ENCODE measurements at regions not wholly inside any gene's neighbourhood (a gene's known extent, or its start where the extent isn't known, plus 50 kb on each side); places are given as distances from the start of the nearest gene placed in this dataset.

DNA sequence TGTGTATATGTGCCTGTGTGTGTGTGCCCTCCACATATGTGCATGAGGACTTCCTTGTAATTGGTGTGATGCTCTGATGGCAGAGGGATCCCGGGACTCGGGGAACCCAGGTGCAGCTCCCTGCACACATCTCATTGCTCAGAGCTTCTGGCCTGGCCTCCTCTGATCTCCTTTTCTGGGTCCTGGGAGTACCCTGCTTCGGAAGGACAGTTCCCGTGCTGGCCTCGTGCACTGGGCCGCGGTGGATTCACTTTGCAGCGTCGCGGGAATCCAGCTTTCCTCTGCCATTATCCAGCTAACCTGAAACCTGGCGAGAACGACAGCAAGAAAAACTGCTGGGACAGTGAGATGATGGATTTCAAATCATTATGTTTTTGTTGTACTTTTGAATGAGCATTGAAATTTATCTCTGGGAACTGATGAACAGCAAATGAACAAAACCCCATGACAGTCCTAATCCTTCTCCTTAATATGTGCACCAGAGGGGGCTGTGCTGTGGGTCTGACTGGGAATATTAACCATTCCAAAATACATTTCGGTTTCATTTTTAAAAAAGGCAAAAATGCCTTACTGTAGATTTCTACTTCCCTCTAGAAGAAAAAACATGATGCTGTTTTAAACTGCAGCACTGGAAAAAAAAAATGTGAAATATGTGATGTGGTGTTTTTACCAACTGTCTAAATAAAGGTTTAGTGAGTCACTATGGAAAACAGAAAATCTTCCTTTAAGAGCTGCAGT is 78.2 kb downstream of the PTGR3 start:
- no peak for DNase-seq

DNA sequence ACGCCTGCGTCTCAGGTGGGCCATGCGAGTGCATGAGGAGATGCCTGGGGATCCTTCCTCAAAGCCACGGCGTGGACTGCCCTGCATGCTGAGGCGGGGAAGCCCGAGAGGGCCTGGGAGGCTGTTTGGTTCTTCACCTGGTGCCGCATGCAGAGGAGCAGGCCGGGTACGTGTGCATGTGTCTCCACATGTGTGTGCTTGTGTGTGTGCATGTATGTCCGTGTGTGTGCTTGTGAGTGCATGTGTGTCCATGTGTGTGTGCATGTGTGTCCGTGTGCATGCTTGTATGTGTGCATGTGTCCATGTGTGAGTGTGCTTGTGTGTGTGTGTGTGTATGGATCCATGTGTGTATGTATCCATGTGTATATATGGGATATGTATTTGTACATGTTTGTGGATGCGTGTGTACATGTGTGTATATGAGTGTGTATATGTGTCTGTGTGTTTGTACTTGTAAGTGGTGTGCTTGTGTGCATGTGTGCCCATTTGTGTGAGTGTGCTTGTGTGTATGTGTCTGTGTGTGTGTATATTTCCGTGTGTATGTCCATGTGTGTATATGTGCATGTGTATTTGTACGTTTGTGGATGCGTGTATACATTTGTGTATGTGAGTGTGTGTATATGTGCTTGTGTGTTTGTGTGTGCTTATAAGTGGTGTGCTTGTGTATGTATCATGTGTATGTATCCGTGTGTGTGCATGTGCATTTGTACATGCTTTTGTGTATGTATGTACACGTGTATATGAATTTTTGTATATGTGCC is 79.0 kb downstream of the PTGR3 start:
- no peak for DNase-seq

DNA sequence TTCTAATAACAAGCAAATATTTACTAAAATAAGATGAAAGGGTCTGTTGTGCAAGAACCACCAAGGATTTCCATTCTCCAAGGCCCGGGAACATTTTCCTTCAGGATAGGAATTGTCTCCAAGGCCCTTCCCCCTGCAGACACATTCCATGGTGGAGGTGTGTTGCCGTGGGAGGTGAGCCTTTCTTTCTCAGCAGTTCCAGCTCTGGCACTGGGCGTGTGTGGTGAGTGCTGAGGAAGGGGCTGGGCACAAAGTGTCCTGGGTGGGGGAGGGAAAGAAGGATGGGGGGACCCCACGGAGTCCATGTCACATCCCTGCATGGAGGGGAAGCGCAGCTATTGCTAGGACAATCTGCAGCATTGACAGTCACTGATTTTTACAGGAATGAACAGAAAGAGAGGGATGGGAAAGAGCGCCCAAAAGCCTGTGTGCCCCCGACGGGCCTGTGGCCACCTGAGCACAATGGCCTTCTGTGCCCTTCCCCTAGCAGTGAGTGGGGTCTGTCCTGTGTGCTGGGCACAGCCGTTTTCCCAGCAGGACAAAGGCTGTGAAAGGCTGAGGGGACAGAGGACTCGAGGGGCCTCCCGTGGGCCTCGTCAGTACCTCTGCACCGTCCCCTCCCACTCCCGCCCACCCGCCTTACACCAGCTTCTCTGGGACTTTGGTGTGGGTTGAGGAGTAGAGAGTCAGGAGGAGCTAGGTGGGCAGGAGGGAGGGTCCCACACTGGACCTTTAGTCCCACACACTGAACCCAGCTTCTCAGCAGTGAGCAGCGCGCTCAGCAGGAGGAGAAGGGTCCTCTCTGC is 79.8 kb downstream of the PTGR3 start:
- DNase-seq: no peak

DNA sequence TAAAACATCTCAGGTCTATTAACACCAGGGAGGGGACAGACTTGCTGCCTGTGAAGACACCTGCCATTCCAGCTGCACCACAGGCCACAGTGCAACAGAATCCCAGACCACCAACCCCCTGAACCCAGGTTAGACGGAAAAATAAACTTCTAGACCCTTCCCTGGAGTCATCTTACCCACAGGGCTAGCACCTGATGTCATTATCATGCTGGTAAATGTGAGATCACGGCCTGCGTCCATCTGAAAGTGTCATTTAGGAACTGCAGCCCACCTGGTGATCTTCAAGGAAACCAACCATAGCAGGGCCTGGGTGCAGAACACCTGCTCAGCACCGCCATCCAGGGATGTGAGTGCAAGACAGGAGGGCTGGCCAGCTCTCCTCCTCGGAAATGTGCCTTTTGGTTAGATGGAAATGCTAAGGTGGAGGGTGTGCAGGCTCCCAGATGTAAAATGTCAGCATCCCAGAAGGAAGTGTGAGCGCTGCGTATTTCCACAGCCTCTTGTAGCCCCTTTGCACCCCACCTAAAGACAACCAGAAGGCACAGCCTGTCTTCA is 80.8 kb downstream of the PTGR3 start:
- DNase-seq: no peak

DNA sequence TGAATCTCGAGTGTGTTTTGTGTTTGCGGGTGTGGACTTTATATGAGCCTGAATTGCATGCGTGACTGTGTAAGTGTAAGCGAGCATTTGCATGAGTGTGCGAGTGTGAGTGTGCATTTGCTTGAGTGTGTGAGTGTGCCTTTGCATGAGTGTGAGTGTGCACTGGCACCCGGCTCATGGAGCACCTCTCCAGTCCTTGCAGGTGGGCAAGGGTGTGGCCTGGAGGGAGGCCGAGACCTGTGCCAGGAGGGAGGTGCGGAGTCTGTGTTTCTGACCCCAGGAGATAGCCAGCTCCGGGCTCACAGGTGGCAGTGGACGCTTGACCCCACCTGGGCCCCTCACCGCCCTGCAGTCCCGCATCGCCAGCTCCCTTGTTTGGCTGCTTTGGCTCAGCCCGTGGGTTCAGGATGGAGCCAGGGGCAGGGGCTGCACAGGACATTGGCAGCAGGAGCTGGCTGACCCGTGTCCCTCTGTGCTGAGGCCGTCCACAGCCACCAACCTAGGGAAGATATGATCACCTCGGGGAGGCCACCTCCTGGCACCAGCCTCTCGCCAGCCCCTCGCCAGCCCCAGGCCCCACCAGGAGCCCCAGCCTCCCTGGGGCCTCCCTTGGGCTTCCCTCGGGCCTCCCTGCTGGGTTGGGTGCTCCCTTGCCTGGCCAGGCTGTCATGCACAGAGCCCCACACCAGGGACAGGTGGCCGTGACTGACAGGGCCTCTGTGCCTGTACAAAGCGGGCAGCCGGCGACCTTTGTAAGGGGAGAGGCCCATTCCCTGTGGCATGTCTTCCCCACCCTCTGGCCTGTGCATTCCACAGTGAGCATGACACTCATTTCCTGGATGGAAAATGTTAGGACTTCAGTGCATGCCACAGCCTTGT is 81.6 kb downstream of the PTGR3 start:
- peak; percentile 28 for DNase-seq

DNA sequence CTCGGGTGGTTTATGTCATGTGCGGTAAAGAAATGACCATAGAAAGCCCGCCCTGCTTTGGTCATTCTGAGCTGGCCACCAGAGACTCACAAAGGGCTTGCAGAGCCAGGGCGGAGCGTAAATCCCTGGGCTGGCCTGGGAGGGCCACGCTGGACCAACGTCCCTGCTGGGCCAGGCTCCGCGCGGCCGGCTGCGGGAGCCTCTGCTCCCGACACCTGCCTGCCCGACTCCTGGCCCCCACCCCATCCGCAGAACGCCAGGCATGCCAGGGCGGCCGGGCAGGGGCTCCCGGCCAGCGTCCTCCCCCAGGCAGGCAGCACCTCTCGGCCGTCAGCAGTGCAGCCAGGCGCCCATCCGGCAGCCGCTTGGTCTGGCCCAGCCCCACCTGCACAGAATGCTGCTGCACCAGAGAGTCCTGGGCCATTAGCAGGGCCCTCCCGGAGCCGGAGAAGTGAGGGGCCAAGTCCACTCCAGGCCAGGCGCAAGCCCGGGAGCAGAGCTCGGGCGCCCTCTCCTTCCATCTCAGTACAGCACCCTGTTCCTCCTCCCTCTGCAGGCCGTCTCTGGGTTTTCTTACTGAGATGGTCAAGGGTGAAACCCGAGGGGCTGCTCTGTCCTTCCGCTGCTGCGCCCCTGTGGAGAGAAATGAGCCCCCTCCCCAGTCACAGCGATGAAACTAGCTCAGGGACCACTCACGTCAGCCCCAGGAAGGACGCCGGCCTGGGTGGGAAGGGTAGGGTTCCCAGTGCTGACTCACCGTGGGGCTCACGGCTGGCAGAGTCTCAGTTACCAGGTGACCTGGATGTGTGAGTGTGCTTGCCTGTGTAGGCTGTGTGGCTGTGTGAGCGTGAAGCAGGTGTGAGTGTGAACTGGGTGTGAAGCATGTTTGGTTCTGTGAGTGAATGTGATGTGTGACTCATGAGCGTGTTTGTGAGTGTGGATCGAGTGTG is 83.3 kb downstream of the PTGR3 start:
- no peak for DNase-seq

DNA sequence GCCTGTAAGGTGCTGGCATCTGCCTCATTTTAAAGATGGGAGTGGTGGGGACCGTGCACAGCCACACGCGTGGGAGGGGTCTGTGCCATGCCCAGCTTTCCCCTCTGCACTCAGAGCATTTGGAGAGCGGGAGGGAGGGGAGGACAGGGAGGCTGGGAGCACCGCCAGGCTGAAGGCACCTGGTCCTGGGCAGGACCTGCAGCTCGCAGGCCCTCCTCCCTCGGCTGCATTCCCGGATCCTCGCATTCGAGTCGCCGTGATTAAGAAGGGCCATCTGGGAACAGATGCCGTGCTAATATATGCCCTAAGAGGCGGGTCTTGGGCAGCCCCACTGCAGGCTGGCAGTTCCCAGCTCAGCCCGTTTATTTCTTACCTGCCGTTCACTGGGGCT is 84.0 kb downstream of the PTGR3 start:
- no peak for DNase-seq

DNA sequence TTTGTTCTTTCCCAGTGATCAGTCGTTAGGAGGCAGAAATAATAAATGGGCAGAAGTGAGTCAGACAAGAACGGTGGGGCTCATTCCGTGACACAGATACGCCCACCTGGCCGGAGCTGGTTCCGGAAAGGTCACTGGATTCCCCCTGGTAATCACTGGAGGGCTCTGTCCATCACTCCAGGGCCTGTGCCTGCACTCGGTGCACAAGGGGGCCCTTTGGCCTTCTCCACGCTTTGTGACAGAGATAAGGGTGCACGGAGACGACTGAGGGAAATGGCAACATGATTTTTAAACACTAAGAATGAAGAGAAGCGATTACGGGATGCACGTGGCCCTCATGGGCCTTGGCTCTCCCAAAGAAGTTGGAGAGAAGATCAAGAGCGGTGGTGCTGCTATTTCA is 84.4 kb downstream of the PTGR3 start:
- no peak for DNase-seq

DNA sequence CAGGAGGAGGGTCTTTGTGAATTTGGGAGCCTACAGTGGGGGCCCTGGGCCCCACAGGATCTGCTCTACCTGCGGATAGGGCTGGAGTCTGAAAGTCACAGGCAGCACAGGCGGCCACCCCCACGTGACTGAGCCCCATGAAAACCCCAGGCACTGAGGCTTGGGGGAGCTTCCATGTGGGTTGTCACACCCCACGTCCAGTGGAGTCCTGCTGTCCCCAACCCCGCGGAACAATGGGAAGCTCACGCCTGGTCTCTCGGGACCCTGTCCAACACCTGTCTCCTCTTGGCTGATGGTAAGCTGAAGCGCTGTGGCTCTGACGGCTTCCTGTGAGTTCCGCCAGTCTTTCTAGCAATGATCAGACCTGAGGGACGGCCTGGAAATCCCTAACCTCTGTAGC is 85.8 kb downstream of the PTGR3 start:
- DNase-seq: no peak

DNA sequence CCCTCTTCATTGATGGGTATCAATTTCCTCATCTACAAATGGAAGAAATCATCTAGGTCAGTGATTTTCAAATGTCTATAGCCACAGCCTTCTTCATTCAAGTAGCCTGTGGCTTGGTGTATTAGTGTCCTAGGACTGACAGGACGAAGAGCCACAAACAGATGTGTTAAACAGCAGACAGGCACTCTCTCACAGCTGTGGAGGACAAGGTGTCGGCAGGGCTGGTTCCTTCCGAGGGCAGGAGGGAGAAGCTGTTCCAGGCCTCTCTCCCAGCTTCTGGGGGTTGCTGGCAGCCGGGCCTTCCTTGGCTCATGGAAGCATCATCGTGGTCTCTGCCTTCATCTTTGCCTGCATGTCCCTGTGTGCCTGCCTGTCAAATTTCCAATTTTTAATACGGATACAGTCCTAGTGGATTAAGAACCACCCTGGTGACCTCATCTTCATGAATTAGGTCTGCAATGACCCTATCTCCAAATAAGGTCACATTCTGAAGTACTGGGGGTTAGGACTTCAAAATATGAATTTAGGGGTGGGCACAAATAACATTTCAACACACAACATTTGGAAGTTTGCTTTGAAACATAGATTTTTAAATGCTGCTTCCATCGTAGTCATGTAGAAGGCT is 86.5 kb downstream of the PTGR3 start:
- DNase-seq: no peak

DNA sequence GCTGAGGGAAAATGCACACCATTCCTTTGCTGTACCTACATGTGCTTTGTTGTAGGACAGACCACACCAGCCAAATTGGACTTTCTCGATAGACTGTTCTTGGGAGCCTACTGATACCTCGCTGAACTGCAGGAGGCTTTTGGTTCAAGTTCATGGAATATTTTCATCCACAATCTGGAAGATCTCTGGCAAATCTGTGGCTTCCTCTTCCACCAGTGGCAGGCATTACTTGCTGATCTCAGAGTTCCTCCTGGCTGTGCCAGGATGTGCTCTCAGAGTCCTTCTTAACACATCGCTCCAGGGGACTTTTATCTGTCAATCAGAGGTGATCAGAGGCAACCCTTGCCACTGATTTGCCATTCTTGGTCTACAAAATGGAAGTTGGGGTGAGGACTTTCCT is 87.7 kb downstream of the PTGR3 start:
- no peak for DNase-seq

DNA sequence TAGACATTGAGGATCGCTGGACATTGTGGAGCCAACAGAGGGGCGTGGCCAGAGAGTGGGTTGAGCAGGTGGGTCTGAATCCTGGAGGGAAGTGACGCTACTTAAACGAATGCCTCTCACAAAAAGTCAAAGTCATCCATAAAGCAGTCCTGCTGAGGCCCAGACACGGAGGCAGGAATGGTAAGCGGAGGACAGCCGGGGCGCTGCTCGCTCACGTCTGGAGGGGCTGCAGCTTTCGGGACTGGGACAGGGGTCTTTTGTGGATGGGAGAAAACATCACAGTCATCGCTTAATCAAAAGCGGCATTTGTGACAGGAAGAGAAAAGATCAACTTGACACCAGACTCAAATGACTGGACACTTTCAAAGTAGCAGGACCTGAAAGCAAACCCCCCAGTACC is 88.4 kb downstream of the PTGR3 start:
- no peak for DNase-seq

DNA sequence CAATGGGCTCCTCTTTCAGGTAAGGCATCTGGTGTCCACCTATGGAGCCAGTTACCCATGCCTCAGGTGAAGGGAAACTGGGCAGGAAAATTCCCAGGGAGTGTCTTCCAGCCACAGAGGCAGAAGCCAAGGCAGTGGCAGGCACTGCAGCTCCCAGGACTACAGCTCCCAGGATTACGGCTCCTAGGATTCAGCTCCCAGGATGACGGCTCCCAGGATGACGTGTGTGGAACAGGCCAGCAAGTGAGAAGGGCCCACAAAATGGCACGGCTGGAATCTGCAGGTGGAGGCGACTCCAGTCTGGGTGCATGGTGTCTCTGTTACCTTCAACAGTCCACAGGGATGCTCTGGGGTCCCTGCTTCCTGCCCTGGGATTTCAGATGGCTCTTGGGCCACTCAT is 92.1 kb downstream of the PTGR3 start:
- DNase-seq: no peak

DNA sequence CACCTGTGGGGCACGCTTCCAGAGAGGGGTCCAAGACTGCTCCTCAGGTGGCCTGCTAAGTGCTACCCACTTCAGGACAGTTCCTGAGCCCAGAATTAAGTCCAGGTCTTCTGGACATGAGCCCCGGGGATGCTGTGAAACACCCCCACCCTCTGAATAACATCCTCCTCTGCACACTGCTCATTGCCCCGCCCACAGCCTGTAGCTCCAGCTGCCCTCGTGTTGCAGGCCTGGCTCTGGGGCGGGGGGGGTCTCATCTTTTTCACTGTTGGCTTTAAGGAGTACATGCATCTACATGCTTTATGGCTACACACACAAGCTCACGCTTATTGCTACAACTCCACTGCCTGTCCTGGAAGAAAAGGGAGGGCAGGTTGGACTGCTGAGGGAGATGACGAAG is 92.8 kb downstream of the PTGR3 start:
- no peak for DNase-seq

DNA sequence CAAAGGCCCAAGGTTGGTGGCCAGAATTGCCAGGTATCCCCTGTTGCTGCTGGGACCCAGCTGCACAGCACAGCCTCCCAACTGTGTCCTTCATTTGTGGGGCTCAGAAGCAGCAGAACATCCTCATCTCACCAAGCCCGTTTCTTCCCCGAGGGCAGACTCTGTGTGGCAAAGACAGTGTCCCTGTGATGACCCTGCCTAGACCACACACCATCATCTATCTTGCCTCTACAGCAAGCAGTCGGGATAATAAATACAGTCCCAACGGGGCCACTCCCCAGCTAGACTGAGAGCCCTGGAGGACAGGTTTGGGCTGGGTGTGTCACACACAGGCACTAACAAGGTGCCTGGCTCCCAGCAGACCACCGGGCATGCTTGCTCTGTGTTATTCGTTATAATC is 93.4 kb downstream of the PTGR3 start:
- DNase-seq: no peak

All from dermis blood vessel endothelial cell (primary cell).